ENCODE measurements at regions not wholly inside any gene's neighbourhood (a gene's known extent, or its start where the extent isn't known, plus 50 kb on each side); places are given as distances from the start of the nearest gene placed in this dataset.
"Not testable (repeated sequence)": the region's sequence is repeated elsewhere in the genome, so short reads cannot be mapped to it uniquely, and the experiment has no call there.

- no peak for DNase-seq
Measured at GRCh38 chr7:96770758-96771157, 61.1 kb upstream of the SEM1 start.

- DNase-seq: no peak
Measured at GRCh38 chr7:96772139-96772694, 62.6 kb upstream of the SEM1 start.

- no peak for DNase-seq
Measured at GRCh38 chr7:96773483-96773882, 63.8 kb upstream of the SEM1 start.

GRCh38 chr7:96774358-96774757 lies 64.7 kb upstream of the SEM1 start:
- no peak for DNase-seq

- DNase-seq: no peak
Measured at GRCh38 chr7:96775046-96775445, 65.4 kb upstream of the SEM1 start.

GRCh38 chr7:96778263-96778662 lies 68.6 kb upstream of the SEM1 start:
- no peak for DNase-seq

- DNase-seq: no peak
Measured at GRCh38 chr7:96781919-96782318, 72.3 kb upstream of the SEM1 start.

- not testable (repeated sequence) for DNase-seq
Measured at GRCh38 chr7:96782686-96783298, 73.1 kb upstream of the SEM1 start.

GRCh38 chr7:96784597-96784996 lies 75.0 kb upstream of the SEM1 start:
- DNase-seq: no peak

- peak; percentile 4 for DNase-seq
Measured at GRCh38 chr7:96786261-96786997, 76.8 kb upstream of the SEM1 start.

- DNase-seq: no peak
Measured at GRCh38 chr7:96786998-96787395, 77.4 kb upstream of the SEM1 start.

- DNase-seq: no peak
Measured at GRCh38 chr7:96789914-96790313, 80.3 kb upstream of the SEM1 start.

GRCh38 chr7:96792115-96792514 lies 82.5 kb upstream of the SEM1 start:
- DNase-seq: no peak

- DNase-seq: no peak
Measured at GRCh38 chr7:96794063-96794462, 84.4 kb upstream of the SEM1 start.

GRCh38 chr7:96800122-96800521 lies 90.5 kb upstream of the SEM1 start:
- no peak for DNase-seq

GRCh38 chr7:96800824-96801223 lies 91.2 kb upstream of the SEM1 start:
- DNase-seq: no peak

GRCh38 chr7:96819111-96819700 lies 109.6 kb upstream of the SEM1 start:
- no peak for DNase-seq

GRCh38 chr7:96821131-96821530 lies 111.5 kb upstream of the SEM1 start:
- DNase-seq: not testable (repeated sequence)

- DNase-seq: no peak
Measured at GRCh38 chr7:96822824-96823223, 113.2 kb upstream of the SEM1 start.

GRCh38 chr7:96823274-96823673 lies 113.6 kb upstream of the SEM1 start:
- no peak for DNase-seq

GRCh38 chr7:96824686-96825085 lies 115.0 kb upstream of the SEM1 start:
- no peak for DNase-seq

GRCh38 chr7:96825285-96825684 lies 115.6 kb upstream of the SEM1 start:
- no peak for DNase-seq

GRCh38 chr7:96826089-96826488 lies 116.4 kb upstream of the SEM1 start:
- DNase-seq: no peak

Measured in left kidney (tissue), 1 donor.